Spinal cord (tissue), 9 donors: ENCODE measurements at regions not wholly inside any gene's neighbourhood (a gene's known extent, or its start where the extent isn't known, plus 50 kb on each side); places are given as distances from the start of the nearest gene placed in this dataset.

Experiments
- DNase-seq, 6 donors: peaks; one replicate each; pipeline versions ENCODE4 v3.0.0 to v3.0.0-alpha.2; 2013 to 2015; ENCODE audit warnings: low spot score in 6 of 6, low read depth in 4 of 6
- H3K27ac ChIP-seq: one replicate; pipeline ENCODE4 v1.5.1; 2013; ENCODE audit warnings: low read depth, low read length, control low read depth
- H3K27me3 ChIP-seq: one replicate; pipeline ENCODE4 v1.6.1; 2013; ENCODE audit warnings: low read length; ENCODE audit not compliant: control insufficient read depth, insufficient read depth
- H3K36me3 ChIP-seq: one replicate; pipeline ENCODE4 v1.6.1; 2013; ENCODE audit warnings: low read length; ENCODE audit not compliant: control insufficient read depth, insufficient read depth
- H3K4me1 ChIP-seq: one replicate; pipeline ENCODE4 v1.6.1; 2013; ENCODE audit warnings: low read length; ENCODE audit not compliant: control insufficient read depth, insufficient read depth
- H3K4me3 ChIP-seq: one replicate; pipeline ENCODE4 v1.5.1; 2013; ENCODE audit warnings: low read depth, low read length, control low read depth
- H3K9me3 ChIP-seq: one replicate; pipeline ENCODE4 v1.6.1; 2013; ENCODE audit warnings: low read length; ENCODE audit not compliant: control insufficient read depth, insufficient read depth
- WGBS: methylation state at CpG from one replicate; pipeline ENCODE4 v1.1.5; 2013; ENCODE audit warnings: missing lambda C conversion rate; ENCODE audit not compliant: insufficient coverage; 5-methylcytosine and 5-hydroxymethylcytosine counted together
- donor health status: healthy.

- DNase-seq = no peak
- 97% methylated on average over 3 of the region's 3 CpGs for WGBS
- Histone ChIP-seq H3K9me3 (no peaks in the 10 kb centered on the region), H3K4me3 (no peak overlapping the region), H3K27ac (no peak overlapping the region), H3K36me3 (no peaks in the 10 kb centered on the region), H3K27me3 (no peaks in the 10 kb centered on the region), H3K4me1 (peaks cover 31% of the 10 kb centered on the region)
Observed at GRCh38 chr6:44530910-44531234, 143.4 kb downstream of the CDC5L start.

- Histone ChIP-seq H3K9me3 (no peaks in the 10 kb centered on the region), H3K36me3 (no peaks in the 10 kb centered on the region), H3K4me1 (peaks cover 31% of the 10 kb centered on the region), H3K4me3 (no peak overlapping the region), H3K27me3 (no peaks in the 10 kb centered on the region), H3K27ac (peak overlapping the region; percentile 52)
- peak in 5 of 6 donors; percentile 42 to 87 (median 54) for DNase-seq
- WGBS = 51% methylated on average over 9 of the region's 9 CpGs
Observed at GRCh38 chr6:44531442-44532015, 144.0 kb downstream of the CDC5L start.

GRCh38 chr6:44533421-44533820, 145.9 kb downstream of the CDC5L start:
- Histone ChIP-seq H3K4me1 (peaks cover 31% of the 10 kb centered on the region), H3K27ac (no peak overlapping the region), H3K27me3 (no peaks in the 10 kb centered on the region), H3K36me3 (no peaks in the 10 kb centered on the region), H3K9me3 (no peaks in the 10 kb centered on the region), H3K4me3 (no peak overlapping the region)
- DNase-seq = no peak
- 100% methylated on average over 2 of the region's 2 CpGs for WGBS

- Histone ChIP-seq H3K4me3 (no peak overlapping the region), H3K27me3 (no peaks in the 10 kb centered on the region), H3K27ac (no peak overlapping the region), H3K4me1 (peaks cover 27% of the 10 kb centered on the region), H3K9me3 (no peaks in the 10 kb centered on the region), H3K36me3 (no peaks in the 10 kb centered on the region)
- DNase-seq = no peak
- WGBS = 90% methylated on average over 5 of the region's 5 CpGs
Observed at GRCh38 chr6:44534291-44534690, 146.8 kb downstream of the CDC5L start.

- H3K36me3 ChIP-seq = no peaks in the 10 kb centered on the region
- peaks cover 20% of the 10 kb centered on the region for H3K4me1 ChIP-seq
- 91% methylated on average over 5 of the region's 6 CpGs for WGBS
Observed at GRCh38 chr6:44535446-44535845, 147.9 kb downstream of the CDC5L start.

GRCh38 chr6:44535967-44536366, 148.5 kb downstream of the CDC5L start:
- H3K4me3 ChIP-seq = no peak overlapping the region
- peaks cover 15% of the 10 kb centered on the region for H3K4me1 ChIP-seq
- no peaks in the 10 kb centered on the region for H3K9me3 ChIP-seq
- H3K36me3 ChIP-seq = no peaks in the 10 kb centered on the region
- no peak overlapping the region for H3K27ac ChIP-seq
- no peaks in the 10 kb centered on the region for H3K27me3 ChIP-seq
- no peak for DNase-seq
- 100% methylated on average over 3 of the region's 4 CpGs for WGBS

More at GRCh38 chr6:44535446-44535845, 147.9 kb downstream of the CDC5L start:
- Histone ChIP-seq H3K4me3 (no peak overlapping the region), H3K27ac (no peak overlapping the region), H3K9me3 (no peaks in the 10 kb centered on the region), H3K27me3 (no peaks in the 10 kb centered on the region)
- no peak for DNase-seq

GRCh38 chr6:44537306-44538049, 150.0 kb downstream of the CDC5L start:
- Histone ChIP-seq H3K36me3 (no peaks in the 10 kb centered on the region), H3K4me3 (no peak overlapping the region), H3K27me3 (no peaks in the 10 kb centered on the region), H3K27ac (no peak overlapping the region), H3K4me1 (peaks cover 3% of the 10 kb centered on the region), H3K9me3 (no peaks in the 10 kb centered on the region)
- 92% methylated on average over 8 of the region's 10 CpGs for WGBS
- no peak for DNase-seq

GRCh38 chr6:44538131-44538806, 150.8 kb downstream of the CDC5L start:
- no peak overlapping the region for H3K27ac ChIP-seq
- WGBS = 78% methylated on average over 6 of the region's 7 CpGs

GRCh38 chr6:44538807-44539201, 151.3 kb downstream of the CDC5L start:
- no peaks in the 10 kb centered on the region for H3K36me3 ChIP-seq
- H3K4me1 ChIP-seq = peaks cover 13% of the 10 kb centered on the region
- H3K27me3 ChIP-seq = no peaks in the 10 kb centered on the region
- H3K27ac ChIP-seq = no peak overlapping the region
- H3K4me3 ChIP-seq = no peak overlapping the region
- no peaks in the 10 kb centered on the region for H3K9me3 ChIP-seq
- WGBS = 78% methylated on average over 2 of the region's 2 CpGs
- DNase-seq = peak in 1 of 6 donors; percentile 19

More at GRCh38 chr6:44538131-44538806, 150.8 kb downstream of the CDC5L start:
- Histone ChIP-seq H3K27me3 (no peaks in the 10 kb centered on the region), H3K9me3 (no peaks in the 10 kb centered on the region), H3K36me3 (no peaks in the 10 kb centered on the region), H3K4me1 (peaks cover 11% of the 10 kb centered on the region), H3K4me3 (no peak overlapping the region)
- peak in 1 of 6 donors; percentile 15 for DNase-seq
